HG03045 (cell line): ENCODE measurements at regions not wholly inside any gene's neighbourhood (a gene's known extent, or its start where the extent isn't known, plus 50 kb on each side); places are given as distances from the start of the nearest gene placed in this dataset.

Experiments used
- ATAC-seq: cut with Tn5 transposase; IDR thresholded peaks from one replicate; pipeline ENCODE4 v1.9.1; 2021; ENCODE audit warnings: mild to moderate bottlenecking, moderate library complexity; ENCODE audit not compliant: unreplicated experiment

- no peak for ATAC-seq
Observed at GRCh38 chr10:129322933-129323820, 143.9 kb upstream of the MGMT start.

- ATAC-seq, result no peak
Observed at GRCh38 chr10:129323879-129324278, 143.2 kb upstream of the MGMT start.

DNA sequence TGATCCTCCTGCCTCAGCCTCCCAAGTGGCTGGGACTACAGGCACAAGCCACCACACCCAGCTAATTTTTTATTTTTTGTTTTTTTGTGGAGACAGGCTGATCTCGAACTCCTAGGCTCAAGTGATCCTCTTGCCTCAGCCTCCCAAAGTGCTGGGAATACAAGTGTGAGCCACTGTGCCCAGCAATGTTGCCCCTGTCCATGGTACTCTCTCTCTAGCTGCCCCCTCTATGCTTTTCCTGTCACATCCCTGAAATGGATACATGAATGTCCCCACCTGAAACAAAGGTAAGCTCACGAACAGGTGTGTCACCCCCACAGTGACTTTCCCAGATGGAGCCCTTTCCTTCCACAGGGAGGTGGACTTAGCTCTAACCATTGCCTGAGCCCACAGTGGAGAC lies 141.1 kb upstream of the MGMT start:
- no peak for ATAC-seq

DNA sequence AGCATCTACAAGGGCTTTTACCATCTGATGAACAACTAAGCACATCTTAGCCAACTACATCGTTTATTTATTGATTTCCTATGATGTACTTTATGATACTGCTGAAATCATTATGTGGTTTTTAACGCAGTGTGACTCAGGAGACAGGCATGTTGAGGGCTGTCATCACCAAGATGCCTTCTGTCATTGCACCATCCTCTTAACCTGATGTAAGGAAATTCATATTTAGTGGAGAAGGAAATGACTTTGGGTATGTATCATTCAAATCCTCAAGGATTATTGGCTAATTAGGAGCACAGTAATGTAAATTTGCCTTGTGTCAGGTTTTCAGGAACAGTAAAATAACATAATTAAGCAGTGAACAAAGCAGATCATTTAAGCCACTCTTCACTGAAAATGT lies 138.5 kb upstream of the MGMT start:
- no peak for ATAC-seq

GRCh38 chr10:129329385-129330055 lies 137.5 kb upstream of the MGMT start:
- ATAC-seq, result no peak

GRCh38 chr10:129330211-129330610 lies 136.8 kb upstream of the MGMT start:
- ATAC-seq, result no peak

- ATAC-seq, result no peak
Observed at GRCh38 chr10:129331207-129331838, 135.7 kb upstream of the MGMT start.

DNA sequence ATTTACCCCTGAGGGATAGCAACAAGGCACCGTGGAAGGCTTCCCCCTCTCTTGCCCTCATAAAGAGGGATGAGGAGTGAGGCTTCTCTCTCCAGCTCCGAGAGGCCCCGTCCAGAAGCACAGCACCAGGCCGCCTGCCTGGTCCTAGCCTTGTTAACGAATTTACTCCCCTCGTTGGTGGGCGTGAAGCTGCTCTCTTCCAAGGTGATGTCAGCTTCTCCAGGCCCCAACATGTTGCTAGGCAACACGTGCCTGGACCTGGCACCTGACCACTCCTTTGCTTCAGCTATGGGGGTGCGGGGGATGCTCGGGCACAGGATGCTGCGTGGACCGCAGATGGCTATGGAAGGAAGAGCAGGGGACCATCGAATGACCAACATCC lies 135.2 kb upstream of the MGMT start:
- no peak for ATAC-seq

- ATAC-seq, result no peak
Observed at GRCh38 chr10:129332476-129332875, 134.6 kb upstream of the MGMT start.

GRCh38 chr10:129333706-129334105 lies 133.3 kb upstream of the MGMT start:
- ATAC-seq, result no peak

DNA sequence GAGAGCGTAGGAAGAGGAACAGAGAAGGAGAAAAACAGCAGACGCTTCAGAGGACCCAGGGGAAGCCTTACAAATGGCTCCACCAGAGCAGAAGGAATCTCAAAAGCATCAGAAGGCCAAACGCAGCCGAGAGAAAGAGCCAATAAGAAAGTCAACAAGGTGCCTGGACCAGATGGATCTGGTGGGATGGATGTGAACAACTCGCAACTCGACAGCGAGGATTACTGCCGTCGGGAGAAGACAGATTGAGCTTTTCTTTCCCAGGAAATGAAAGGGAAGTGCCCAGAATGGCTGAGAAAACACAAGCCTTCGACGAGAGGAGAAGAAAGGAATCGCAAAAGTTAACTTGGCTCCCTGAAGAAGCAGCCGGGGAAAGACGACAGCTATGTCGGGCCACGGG lies 132.8 kb upstream of the MGMT start:
- no peak for ATAC-seq

DNA sequence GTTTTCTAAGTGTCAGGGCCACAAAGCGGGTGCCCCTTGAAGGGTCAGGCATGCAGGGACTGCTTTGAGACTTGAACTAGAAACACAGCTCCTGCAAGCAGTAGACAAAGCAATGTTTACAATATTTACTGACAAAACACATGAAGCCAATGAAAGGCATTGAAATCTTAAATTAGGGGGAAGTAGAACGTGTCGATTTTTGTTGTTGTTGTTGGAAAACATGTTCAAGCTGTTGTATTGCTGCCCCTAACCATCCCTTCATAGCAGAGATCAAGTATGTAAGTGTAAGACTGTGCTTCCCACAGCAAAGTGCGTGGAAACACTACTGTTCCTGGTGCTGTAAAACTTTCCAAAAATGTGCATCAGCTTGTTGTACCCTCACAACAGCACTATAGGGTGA lies 131.6 kb upstream of the MGMT start:
- ATAC-seq, result no peak

- ATAC-seq, result no peak
Observed at GRCh38 chr10:129335942-129336341, 131.1 kb upstream of the MGMT start.

GRCh38 chr10:129339191-129339590 lies 127.8 kb upstream of the MGMT start:
- no peak for ATAC-seq

GRCh38 chr10:129339841-129340240 lies 127.2 kb upstream of the MGMT start:
- ATAC-seq, result no peak

GRCh38 chr10:129341087-129341486 lies 126.0 kb upstream of the MGMT start:
- ATAC-seq, result no peak

DNA sequence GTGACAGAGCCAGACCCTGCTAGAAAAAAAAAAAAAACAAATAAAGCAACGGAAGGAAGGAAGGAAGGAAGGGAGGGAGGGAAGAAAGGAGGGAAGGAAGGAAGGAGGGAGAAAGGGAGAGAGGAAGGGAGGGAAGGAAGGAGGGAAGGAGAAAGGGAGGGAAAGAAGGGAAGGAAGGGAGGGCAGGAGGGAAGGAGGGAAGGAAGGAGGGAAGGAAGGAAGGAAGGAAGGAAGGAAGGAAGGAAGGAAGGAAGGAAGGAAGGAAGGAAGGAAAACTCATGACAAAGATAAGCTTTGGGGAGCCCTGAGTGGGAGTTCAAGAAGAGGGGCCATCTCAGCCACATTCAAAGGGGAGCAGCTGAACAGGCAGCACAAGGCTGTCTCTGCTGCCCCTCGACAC lies 124.7 kb upstream of the MGMT start:
- ATAC-seq, result no peak

GRCh38 chr10:129343141-129343540 lies 123.9 kb upstream of the MGMT start:
- no peak for ATAC-seq

DNA sequence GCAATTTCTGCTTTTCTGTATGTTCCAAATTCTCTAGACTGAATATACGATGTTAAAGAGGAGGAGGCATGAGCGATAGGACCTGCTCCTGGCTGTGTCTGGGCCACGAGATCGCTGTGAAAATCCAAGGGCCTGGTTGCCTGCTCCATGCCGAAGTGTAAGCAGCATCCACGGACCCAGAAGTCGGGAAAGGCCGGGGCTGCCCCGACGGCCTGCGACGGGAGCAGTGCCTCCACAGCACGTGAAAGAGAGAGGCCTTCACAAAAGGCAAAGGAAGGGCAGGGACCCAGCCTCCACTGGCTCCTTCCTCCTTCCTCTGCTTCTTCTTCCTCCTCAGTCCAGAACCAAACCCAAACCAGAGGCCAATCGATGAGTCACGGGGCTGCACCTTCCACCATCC lies 122.9 kb upstream of the MGMT start:
- ATAC-seq, result no peak

GRCh38 chr10:129344731-129345355 lies 122.2 kb upstream of the MGMT start:
- ATAC-seq, result no peak

DNA sequence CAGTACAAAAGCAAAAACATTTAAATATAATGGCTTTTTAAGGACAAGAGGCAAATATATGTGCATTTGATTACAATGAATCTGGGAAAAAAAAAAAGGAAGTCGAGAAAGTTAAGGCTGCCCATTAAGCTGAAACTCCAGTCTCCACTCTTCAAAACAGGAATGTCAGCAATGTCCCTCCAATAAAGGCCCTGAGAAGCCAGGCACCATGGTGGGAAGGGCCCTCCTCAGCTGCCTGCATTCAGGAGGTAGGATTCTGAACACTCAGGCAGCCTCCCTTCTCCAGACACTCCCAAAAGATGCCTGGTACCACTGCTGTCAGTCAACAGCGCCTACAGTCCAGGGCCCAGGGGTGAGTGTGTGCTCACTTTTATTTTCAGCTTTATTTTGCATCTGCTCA lies 121.3 kb upstream of the MGMT start:
- no peak for ATAC-seq

- ATAC-seq, result no peak
Observed at GRCh38 chr10:129350690-129351089, 116.4 kb upstream of the MGMT start.
